ENCODE measurements at regions not wholly inside any gene's neighbourhood (a gene's known extent, or its start where the extent isn't known, plus 50 kb on each side); places are given as distances from the start of the nearest gene placed in this dataset.

DNA sequence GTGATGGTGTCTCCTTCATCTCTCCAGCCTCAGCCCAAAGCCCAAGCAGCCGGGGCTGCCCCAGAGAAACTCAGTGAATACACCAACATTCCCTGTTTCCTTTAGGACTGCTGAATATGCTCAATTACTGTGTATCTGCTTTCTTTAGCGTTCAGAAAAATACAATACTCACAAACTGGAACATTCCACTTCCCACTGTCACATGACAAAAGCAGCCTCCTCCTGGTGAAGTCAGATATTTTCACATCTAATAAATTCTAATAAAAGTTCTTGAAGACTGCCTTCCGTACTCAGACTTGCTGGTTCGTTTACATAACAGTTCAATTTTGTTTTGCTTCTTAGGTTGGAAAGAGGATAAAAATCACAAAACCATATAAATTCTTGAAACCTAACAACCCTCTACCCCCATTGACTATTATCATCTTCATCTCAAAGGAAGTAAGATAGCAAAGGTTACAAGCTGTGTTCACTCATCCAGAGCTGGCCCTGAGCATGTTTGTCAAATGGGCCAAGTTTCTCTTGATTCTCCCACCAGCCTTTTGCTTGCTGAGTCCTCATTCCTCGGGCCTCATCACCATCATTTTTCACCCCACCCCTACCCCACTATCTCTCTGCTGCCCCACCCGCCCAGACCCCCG lies 190.8 kb upstream of the HNRNPA3 start:
- DNase-seq (ENCODE audit: low spot score) = no peak

DNA sequence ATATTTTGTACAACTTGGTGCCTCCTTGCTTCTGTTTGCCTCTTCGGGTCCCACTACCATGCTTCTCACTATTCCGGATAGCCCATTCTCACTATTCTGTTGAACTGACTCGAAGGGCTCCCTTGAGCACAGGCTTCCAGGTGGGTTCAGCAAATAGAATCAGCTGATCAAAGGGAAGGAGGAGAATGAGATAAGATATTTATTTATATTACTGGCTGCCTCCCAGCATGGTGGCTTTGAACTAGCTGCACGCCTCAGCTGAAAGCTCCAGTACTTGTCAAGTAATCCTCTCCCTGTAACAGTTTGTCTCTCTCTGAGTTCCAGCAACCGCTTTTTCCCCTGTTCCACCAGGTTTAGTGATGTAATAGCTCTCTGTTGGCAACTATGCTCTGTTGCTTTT lies 187.8 kb upstream of the HNRNPA3 start:
- no peak for DNase-seq (ENCODE audit: low spot score)

- DNase-seq (ENCODE audit: low spot score) = no peak
Observed at GRCh38 chr2:177026253-177026652, 186.3 kb upstream of the HNRNPA3 start.

DNA sequence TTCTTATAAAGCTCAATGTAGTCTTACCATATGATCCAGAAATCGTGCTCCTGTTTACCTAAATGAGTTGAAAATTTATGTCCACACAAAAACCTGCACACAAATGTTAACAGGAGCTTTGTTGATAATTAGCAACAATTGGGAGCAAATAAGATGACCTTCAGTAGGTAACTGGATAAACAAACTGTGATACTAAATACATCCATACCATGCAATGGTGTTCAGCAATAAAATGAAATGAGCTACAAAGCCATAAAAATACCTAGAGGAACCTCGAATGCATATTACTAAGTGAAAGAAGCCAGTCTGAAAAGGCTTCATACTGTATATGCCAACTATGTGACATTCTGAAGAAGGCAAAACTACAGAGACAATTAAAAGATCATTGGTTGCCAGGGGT lies 185.6 kb upstream of the HNRNPA3 start:
- no peak for DNase-seq (ENCODE audit: low spot score)

GRCh38 chr2:177028296-177028695 lies 184.3 kb upstream of the HNRNPA3 start:
- no peak for DNase-seq (ENCODE audit: low spot score)

DNA sequence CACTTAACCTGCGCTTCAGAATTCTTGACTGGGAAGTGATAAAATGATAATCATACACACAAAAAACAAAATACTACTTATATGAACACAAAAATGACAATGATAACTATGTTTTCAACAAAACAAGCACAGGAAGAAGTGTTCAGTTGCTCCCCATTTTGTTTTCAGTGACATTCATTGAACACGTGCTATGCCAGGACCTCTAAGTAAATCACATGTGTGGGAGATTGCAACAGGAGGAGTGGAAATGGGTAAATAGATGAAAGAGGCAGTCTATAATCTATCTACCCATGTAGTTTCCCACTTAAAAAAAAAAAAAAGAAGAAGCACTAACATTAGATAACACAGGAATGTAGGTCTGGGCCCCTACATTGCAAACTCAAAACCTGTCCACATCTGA lies 183.5 kb upstream of the HNRNPA3 start:
- DNase-seq (ENCODE audit: low spot score) = no peak

DNA sequence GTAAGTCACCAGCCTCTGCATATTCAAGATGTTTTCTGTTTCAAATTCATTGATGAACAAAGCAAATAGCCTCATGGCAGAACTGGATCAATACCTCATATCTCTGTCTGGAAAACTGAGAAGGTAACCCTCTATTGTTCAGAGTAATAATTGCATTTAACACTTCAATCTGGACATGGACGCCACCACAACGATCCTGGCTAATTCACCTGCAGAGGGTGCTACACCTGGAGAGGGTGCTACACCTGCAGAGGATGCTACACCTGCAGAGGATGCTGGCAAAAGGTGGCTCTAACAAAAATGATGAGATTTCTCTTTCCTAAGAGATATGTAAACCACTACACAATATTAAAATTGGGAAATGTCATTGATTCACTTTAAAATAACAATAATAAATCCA lies 183.1 kb upstream of the HNRNPA3 start:
- DNase-seq (ENCODE audit: low spot score) = no peak

- DNase-seq (ENCODE audit: low spot score) = no peak
Observed at GRCh38 chr2:177029901-177030300, 182.7 kb upstream of the HNRNPA3 start.

- no peak for DNase-seq (ENCODE audit: low spot score)
Observed at GRCh38 chr2:177030451-177031105, 182.0 kb upstream of the HNRNPA3 start.

DNA sequence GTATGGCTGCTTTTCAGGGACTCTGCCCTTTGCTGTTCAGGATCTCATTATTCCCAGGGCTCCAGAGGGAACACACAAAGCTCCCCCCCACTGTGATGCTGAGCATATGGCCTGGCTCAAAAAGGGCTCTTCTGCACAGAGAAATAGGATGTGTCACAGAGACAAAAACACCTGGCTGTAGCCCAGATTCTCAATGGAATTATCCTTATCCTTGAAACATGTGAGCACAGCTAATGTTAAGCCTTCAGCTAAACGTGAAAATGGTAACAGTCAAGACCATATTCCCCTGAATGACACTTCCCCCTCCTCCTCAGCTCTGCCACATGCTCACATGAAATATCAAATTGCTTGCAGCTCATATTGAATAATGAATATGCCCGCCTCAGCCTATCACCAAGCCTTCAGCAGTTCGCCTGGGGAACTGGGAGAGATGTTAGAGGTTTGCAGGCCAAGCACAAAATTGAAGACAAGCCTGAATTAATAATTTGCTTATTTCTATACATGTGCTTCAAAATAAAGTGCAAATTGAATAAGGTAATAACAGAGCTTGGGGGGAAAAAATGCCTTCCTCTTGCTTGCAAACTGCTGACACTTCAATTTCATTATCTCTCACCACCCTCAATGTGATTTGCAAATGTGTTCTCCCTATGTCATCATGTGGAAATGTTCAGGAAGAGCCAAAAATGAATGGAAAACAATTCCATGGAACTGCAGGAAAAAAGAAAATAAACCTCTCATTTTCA lies 181.0 kb upstream of the HNRNPA3 start:
- no peak for DNase-seq (ENCODE audit: low spot score)

DNA sequence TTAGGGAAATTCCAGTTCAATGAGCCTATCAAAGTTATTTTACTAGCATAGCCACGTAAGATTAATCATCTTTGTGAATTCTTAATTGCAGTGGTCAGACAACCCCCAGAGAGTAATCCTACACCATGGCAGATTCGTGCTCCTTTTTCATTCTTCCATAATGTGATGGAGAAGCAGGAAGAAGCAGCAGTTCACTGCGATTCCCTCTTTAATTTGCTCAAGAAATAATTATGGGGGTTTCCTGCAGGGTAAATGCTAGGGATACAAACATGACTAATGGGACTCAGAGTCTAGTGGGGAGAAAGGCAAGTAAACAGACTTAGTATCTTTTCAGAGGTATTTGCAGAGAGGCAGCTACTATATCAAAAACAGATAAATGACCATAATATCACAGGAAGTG lies 175.8 kb upstream of the HNRNPA3 start:
- DNase-seq (ENCODE audit: low spot score) = no peak

GRCh38 chr2:177037569-177037968 lies 175.0 kb upstream of the HNRNPA3 start:
- DNase-seq (ENCODE audit: low spot score) = no peak

- no peak for DNase-seq (ENCODE audit: low spot score)
Observed at GRCh38 chr2:177038787-177039484, 173.7 kb upstream of the HNRNPA3 start.

- no peak for DNase-seq (ENCODE audit: low spot score)
Observed at GRCh38 chr2:177042311-177042710, 170.3 kb upstream of the HNRNPA3 start.

- no peak for DNase-seq (ENCODE audit: low spot score)
Observed at GRCh38 chr2:177044671-177045070, 167.9 kb upstream of the HNRNPA3 start.

- no peak for DNase-seq (ENCODE audit: low spot score)
Observed at GRCh38 chr2:177048981-177049380, 163.6 kb upstream of the HNRNPA3 start.

- DNase-seq (ENCODE audit: low spot score) = no peak
Observed at GRCh38 chr2:177051278-177051677, 161.3 kb upstream of the HNRNPA3 start.

DNA sequence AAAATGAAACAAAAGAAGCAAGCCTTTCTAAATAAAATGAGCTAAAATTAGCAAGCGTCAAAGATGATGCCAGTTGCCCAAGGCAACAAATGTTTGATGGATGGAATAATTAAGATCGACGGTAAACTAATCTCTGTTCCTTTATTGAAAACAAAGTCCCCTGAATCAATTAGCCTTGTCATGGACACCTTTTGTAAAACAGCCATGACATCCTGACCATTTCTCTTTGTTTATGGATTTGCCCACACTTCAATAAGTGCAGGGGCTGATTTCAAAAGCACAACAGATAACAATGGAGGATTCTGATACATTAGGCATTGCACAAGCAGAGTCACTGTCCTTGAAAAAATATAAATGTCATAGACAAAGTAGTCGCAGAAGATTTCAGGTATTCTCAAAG lies 160.1 kb upstream of the HNRNPA3 start:
- no peak for DNase-seq (ENCODE audit: low spot score)

- DNase-seq (ENCODE audit: low spot score) = no peak
Observed at GRCh38 chr2:177053038-177053437, 159.6 kb upstream of the HNRNPA3 start.

DNA sequence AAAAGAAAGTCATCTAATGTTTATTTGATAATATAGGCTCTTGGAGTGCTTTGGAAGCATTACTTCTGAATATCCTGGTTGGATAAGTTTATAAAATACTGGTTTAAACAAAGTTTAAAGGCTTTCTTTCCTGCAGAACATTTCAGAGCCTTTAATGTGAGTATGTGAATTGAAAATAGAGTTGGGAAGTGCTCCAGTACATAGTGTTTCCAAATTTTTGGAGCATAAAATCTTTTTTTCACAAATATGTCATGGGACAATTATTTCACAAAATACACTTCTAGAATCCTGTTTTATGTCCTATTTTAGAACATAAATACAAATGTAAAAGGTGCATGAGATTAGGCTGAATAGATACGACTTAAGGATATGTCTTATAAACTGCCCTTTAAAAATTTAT lies 158.9 kb upstream of the HNRNPA3 start:
- DNase-seq (ENCODE audit: low spot score) = no peak

DNA sequence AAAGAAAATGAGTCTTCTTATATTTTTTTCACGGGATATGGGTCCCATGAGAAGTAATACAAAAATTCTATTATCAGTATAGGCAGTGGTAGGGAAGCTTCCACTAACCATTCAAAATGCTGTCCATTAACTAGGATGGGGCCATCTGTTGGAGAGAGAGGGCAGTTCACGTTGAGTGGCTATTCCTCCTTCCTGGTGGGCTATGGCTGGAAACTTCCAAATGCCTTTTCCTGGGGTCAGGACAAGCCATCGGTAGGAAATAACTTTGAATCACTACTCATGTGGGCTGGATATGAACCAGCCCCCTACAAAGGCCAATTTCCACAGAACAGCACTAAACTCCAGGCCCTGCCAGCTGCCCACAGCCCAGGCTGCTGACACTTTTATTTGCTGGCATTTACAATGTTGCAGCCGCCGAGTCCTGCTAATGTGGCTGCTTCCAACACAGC lies 156.1 kb upstream of the HNRNPA3 start:
- DNase-seq (ENCODE audit: low spot score) = no peak

DNA sequence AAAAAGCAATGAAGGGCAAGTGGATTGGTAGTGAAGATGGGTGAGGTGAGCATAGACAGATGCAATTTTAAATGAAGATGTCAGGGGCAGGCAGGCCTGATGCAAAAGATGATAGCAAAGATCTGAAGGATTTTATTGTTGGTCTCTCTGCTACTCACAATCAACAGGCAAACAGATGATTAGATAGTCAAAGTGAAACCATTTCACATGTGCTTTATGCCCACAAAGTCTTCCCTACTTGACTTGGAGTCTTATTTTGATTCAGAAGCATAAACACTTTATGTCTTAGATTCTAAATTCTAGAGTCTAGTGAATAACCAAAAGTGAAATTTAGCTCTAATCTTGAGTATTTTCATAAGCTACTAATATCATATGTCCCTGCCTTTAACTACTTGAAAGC lies 153.8 kb upstream of the HNRNPA3 start:
- DNase-seq (ENCODE audit: low spot score) = no peak

GRCh38 chr2:177059293-177059692 lies 153.3 kb upstream of the HNRNPA3 start:
- no peak for DNase-seq (ENCODE audit: low spot score)
